GM12878 (cell line): ENCODE measurements at regions not wholly inside any gene's neighbourhood (a gene's known extent, or its start where the extent isn't known, plus 50 kb on each side); places are given as distances from the start of the nearest gene placed in this dataset.

Experiments
- CREM ChIP-seq: IDR thresholded peaks from 2 replicates; pipeline ENCODE4 v1.6.1; 2014; ENCODE audit warnings: antibody characterized with exemption, low read depth
- GATAD2B ChIP-seq: fragments of 450-650 bp; conservative IDR thresholded peaks from 2 replicates; pipeline ENCODE4 v1.6.1; 2017; ENCODE audit warnings: low read depth, mild to moderate bottlenecking, moderate library complexity
- POLR2AphosphoS5 ChIP-seq: IDR thresholded peaks from 2 replicates; pipeline ENCODE4 v1.6.1; 2011; ENCODE audit warnings: mild to moderate bottlenecking, low read length, inconsistent platforms
- RCOR1 ChIP-seq: conservative IDR thresholded peaks from 2 replicates; pipeline ENCODE4 v1.6.1; 2012; ENCODE audit warnings: low read depth, low read length, improper control_type of control experiment
- SMC3 ChIP-seq: IDR thresholded peaks from 2 replicates; pipeline ENCODE4 v1.6.1; 2011; ENCODE audit warnings: low read length, improper control_type of control experiment, borderline replicate concordance
- TAF1 ChIP-seq: IDR thresholded peaks from 2 replicates; pipeline ENCODE4 v1.6.1; 2011; ENCODE audit warnings: mild to moderate bottlenecking, low read depth, low read length, borderline replicate concordance
- TCF12 ChIP-seq: IDR thresholded peaks from 2 replicates; pipeline ENCODE4 v1.6.1; 2011; ENCODE audit warnings: low read depth, mild to moderate bottlenecking, low read length
- TF ChIP-seq, protein P1 (sequence below), 3 experiments: IDR thresholded peaks in 2 of 3; conservative IDR thresholded peaks in 1 of 3; 2 replicates each; pipeline ENCODE4 v1.5.1; 2011; ENCODE audit warnings: low read depth in 3 of 3, low read length in 3 of 3, mild to moderate bottlenecking in 3 of 3, control low read depth in 2 of 3, moderate library complexity in 2 of 3, inconsistent platforms in 1 of 3, mixed read lengths in 1 of 3; ENCODE audit not compliant: control insufficient read depth in 2 of 3, insufficient read depth in 1 of 3; ENCODE audit errors: extremely low read depth in 1 of 3
- TF ChIP-seq, protein P2 (sequence below): fragments of 450-650 bp; IDR thresholded peaks from 2 replicates; pipeline ENCODE4 v1.6.1; 2017; ENCODE audit warnings: mild to moderate bottlenecking, low read depth, inconsistent platforms; ENCODE audit not compliant: poor library complexity, severe bottlenecking
- TF ChIP-seq, protein P3 (sequence below): fragments of 450-650 bp; IDR thresholded peaks from 2 replicates; pipeline ENCODE4 v1.6.1; 2016; ENCODE audit warnings: mild to moderate bottlenecking

DNA sequence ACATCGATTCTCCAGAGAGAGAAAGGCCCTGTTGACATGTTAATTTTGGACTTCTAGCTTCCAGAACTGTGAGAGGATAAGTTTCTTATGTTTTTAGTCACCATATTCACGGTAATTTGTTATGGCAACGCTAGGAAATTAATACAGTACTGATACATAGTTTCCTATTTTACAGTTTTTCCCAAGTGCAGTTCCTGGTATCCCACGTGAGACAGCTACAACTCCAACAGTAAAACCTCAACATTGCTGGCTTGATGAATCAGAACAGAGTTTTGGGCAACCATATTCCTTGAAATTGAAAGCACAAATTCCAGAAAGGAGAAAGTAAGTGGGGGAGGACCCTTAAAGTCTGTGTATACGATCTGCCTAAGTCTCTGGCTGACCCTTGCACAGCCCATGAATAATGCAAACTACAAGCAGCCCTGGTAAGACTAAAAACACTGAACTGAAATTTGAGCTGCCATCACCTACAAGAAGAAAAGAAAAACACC lies 505.1 kb upstream of the NRSN1 start:
- no peak for TF ChIP-seq GATAD2B
- no peak for TF ChIP-seq TAF1
- no peak for TF ChIP-seq RCOR1
- TF ChIP-seq, protein P1, sequence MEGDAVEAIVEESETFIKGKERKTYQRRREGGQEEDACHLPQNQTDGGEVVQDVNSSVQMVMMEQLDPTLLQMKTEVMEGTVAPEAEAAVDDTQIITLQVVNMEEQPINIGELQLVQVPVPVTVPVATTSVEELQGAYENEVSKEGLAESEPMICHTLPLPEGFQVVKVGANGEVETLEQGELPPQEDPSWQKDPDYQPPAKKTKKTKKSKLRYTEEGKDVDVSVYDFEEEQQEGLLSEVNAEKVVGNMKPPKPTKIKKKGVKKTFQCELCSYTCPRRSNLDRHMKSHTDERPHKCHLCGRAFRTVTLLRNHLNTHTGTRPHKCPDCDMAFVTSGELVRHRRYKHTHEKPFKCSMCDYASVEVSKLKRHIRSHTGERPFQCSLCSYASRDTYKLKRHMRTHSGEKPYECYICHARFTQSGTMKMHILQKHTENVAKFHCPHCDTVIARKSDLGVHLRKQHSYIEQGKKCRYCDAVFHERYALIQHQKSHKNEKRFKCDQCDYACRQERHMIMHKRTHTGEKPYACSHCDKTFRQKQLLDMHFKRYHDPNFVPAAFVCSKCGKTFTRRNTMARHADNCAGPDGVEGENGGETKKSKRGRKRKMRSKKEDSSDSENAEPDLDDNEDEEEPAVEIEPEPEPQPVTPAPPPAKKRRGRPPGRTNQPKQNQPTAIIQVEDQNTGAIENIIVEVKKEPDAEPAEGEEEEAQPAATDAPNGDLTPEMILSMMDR (IDR thresholded peaks at IDR 0.05 in 2 of 3, conservative IDR thresholded peaks at IDR 0.05 in 1 of 3; ENCODE audit: control insufficient read depth in 2 of 3, extremely low read depth in 1 of 3, insufficient read depth in 1 of 3, low read depth in 3 of 3, low read length in 3 of 3) = no peak
- TF ChIP-seq, protein P2, sequence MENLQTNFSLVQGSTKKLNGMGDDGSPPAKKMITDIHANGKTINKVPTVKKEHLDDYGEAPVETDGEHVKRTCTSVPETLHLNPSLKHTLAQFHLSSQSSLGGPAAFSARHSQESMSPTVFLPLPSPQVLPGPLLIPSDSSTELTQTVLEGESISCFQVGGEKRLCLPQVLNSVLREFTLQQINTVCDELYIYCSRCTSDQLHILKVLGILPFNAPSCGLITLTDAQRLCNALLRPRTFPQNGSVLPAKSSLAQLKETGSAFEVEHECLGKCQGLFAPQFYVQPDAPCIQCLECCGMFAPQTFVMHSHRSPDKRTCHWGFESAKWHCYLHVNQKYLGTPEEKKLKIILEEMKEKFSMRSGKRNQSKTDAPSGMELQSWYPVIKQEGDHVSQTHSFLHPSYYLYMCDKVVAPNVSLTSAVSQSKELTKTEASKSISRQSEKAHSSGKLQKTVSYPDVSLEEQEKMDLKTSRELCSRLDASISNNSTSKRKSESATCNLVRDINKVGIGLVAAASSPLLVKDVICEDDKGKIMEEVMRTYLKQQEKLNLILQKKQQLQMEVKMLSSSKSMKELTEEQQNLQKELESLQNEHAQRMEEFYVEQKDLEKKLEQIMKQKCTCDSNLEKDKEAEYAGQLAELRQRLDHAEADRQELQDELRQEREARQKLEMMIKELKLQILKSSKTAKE = no peak
- TF ChIP-seq, protein P3, sequence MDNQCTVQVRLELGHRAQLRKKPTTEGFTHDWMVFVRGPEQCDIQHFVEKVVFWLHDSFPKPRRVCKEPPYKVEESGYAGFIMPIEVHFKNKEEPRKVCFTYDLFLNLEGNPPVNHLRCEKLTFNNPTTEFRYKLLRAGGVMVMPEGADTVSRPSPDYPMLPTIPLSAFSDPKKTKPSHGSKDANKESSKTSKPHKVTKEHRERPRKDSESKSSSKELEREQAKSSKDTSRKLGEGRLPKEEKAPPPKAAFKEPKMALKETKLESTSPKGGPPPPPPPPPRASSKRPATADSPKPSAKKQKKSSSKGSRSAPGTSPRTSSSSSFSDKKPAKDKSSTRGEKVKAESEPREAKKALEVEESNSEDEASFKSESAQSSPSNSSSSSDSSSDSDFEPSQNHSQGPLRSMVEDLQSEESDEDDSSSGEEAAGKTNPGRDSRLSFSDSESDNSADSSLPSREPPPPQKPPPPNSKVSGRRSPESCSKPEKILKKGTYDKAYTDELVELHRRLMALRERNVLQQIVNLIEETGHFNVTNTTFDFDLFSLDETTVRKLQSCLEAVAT = no peak
- TF ChIP-seq TCF12 = no peak
- TF ChIP-seq SMC3 = no peak
- TF ChIP-seq CREM = no peak
- no peak for TF ChIP-seq POLR2AphosphoS5
